UCSD-AML1 (cell line): ENCODE measurements at regions not wholly inside any gene's neighbourhood (a gene's known extent, or its start where the extent isn't known, plus 50 kb on each side); places are given as distances from the start of the nearest gene placed in this dataset.

Experiments used
- DNase-seq: peaks from one replicate; lab custom pipeline; 2025; ENCODE audit not compliant: unreplicated experiment; lab: John Stamatoyannopoulos, UW

- DNase-seq: no peak
Observed at GRCh38 chr1:188237573-188238348, 1409.0 kb downstream of the PLA2G4A start.

- DNase-seq: no peak
Observed at GRCh38 chr1:188240772-188241406, 1412.1 kb downstream of the PLA2G4A start.

- DNase-seq: no peak
Observed at GRCh38 chr1:188241629-188242028, 1412.9 kb downstream of the PLA2G4A start.

- DNase-seq: no peak
Observed at GRCh38 chr1:188243456-188243855, 1414.7 kb downstream of the PLA2G4A start.

GRCh38 chr1:188244681-188245080, 1415.9 kb downstream of the PLA2G4A start:
- no peak for DNase-seq

GRCh38 chr1:188247255-188247654, 1418.5 kb downstream of the PLA2G4A start:
- DNase-seq: no peak

GRCh38 chr1:188249811-188250210, 1421.1 kb downstream of the PLA2G4A start:
- peak; percentile 4 for DNase-seq

- no peak for DNase-seq
Observed at GRCh38 chr1:188251036-188251435, 1422.3 kb downstream of the PLA2G4A start.

- DNase-seq: no peak
Observed at GRCh38 chr1:188261849-188262248, 1433.1 kb downstream of the PLA2G4A start.

GRCh38 chr1:188269956-188270355, 1441.2 kb downstream of the PLA2G4A start:
- no peak for DNase-seq

GRCh38 chr1:188270497-188270896, 1441.7 kb downstream of the PLA2G4A start:
- no peak for DNase-seq

GRCh38 chr1:188277771-188278170, 1449.0 kb downstream of the PLA2G4A start:
- DNase-seq: no peak

- no peak for DNase-seq
Observed at GRCh38 chr1:188281921-188282320, 1453.2 kb downstream of the PLA2G4A start.

- no peak for DNase-seq
Observed at GRCh38 chr1:188295157-188295556, 1466.4 kb downstream of the PLA2G4A start.

- DNase-seq: no peak
Observed at GRCh38 chr1:188302746-188303145, 1474.0 kb downstream of the PLA2G4A start.

GRCh38 chr1:188314557-188315137, 1485.9 kb downstream of the PLA2G4A start:
- no peak for DNase-seq

GRCh38 chr1:188317894-188318293, 1489.1 kb downstream of the PLA2G4A start:
- DNase-seq: no peak

GRCh38 chr1:188325211-188325610, 1496.5 kb downstream of the PLA2G4A start:
- DNase-seq: no peak

- DNase-seq: peak; percentile 3
Observed at GRCh38 chr1:188343914-188344313, 1515.2 kb downstream of the PLA2G4A start.

GRCh38 chr1:188350104-188350503, 1521.4 kb downstream of the PLA2G4A start:
- no peak for DNase-seq

GRCh38 chr1:188355082-188355481, 1526.3 kb downstream of the PLA2G4A start:
- DNase-seq: no peak

GRCh38 chr1:188355847-188356246, 1527.1 kb downstream of the PLA2G4A start:
- no peak for DNase-seq
